ENCODE measurements at regions not wholly inside any gene's neighbourhood (a gene's known extent, or its start where the extent isn't known, plus 50 kb on each side); places are given as distances from the start of the nearest gene placed in this dataset.

- no peak for DNase-seq (ENCODE audit: extremely low read depth, low read depth)
- no peak for TF ChIP-seq CTCF (IDR thresholded peaks at IDR 0.05; ENCODE audit: low read depth, low read length)
These were observed 671.7 kb upstream of the PTBP2 start for GRCh38 chr1:96049759-96050409.

GRCh38 chr1:96059276-96059675 lies 662.3 kb upstream of the PTBP2 start:
- no peak for TF ChIP-seq CTCF (IDR thresholded peaks at IDR 0.05; ENCODE audit: low read depth, low read length)
- no peak for DNase-seq (ENCODE audit: extremely low read depth, low read depth)

GRCh38 chr1:96059736-96060135 lies 661.8 kb upstream of the PTBP2 start:
- TF ChIP-seq CTCF (IDR thresholded peaks at IDR 0.05; ENCODE audit: low read depth, low read length) = no peak
- DNase-seq (ENCODE audit: extremely low read depth, low read depth) = no peak

- no peak for TF ChIP-seq CTCF (IDR thresholded peaks at IDR 0.05; ENCODE audit: low read depth, low read length)
- DNase-seq (ENCODE audit: extremely low read depth, low read depth) = no peak
These were observed 661.0 kb upstream of the PTBP2 start for GRCh38 chr1:96060621-96061020.

GRCh38 chr1:96072021-96072420 lies 649.6 kb upstream of the PTBP2 start:
- no peak for DNase-seq (ENCODE audit: extremely low read depth, low read depth)
- no peak for TF ChIP-seq CTCF (IDR thresholded peaks at IDR 0.05; ENCODE audit: low read depth, low read length)

GRCh38 chr1:96073100-96073499 lies 648.5 kb upstream of the PTBP2 start:
- no peak for TF ChIP-seq CTCF (IDR thresholded peaks at IDR 0.05; ENCODE audit: low read depth, low read length)
- DNase-seq (ENCODE audit: extremely low read depth, low read depth) = no peak

- no peak for TF ChIP-seq CTCF (IDR thresholded peaks at IDR 0.05; ENCODE audit: low read depth, low read length)
- no peak for DNase-seq (ENCODE audit: extremely low read depth, low read depth)
These were observed 647.2 kb upstream of the PTBP2 start for GRCh38 chr1:96074422-96074821.

Measured in AG09319 (cell line).